SU-DHL-6 (cell line): ENCODE measurements at regions not wholly inside any gene's neighbourhood (a gene's known extent, or its start where the extent isn't known, plus 50 kb on each side); places are given as distances from the start of the nearest gene placed in this dataset.

Experiments
- H2AFZ ChIP-seq: fragments of 200-600 bp; sonication (generic); 2 replicates; pipeline ENCODE4 v1.6.1; 2014; ENCODE audit warnings: low read depth, mild to moderate bottlenecking, moderate library complexity, mixed read lengths, antibody characterized with exemption, low read length; ENCODE audit not compliant: severe bottlenecking
- H3F3A ChIP-seq: fragments of 200-600 bp; shearing (Covaris generic); 2 replicates; pipeline ENCODE4 v1.6.0; 2016; ENCODE audit warnings: antibody characterized with exemption, mild to moderate bottlenecking; ENCODE audit not compliant: insufficient read depth
- H3K27ac ChIP-seq: fragments of 200-600 bp; sonication (generic); 2 replicates; pipeline ENCODE4 v1.5.1; 2016; ENCODE audit warnings: low read depth, mild to moderate bottlenecking, low read length, moderate library complexity, mixed read lengths
- H3K27me3 ChIP-seq: fragments of 200-600 bp; sonication (generic), shearing (Covaris generic); 2 replicates; pipeline ENCODE4 v1.6.0; 2014; ENCODE audit warnings: mild to moderate bottlenecking, low read length
- H3K36me3 ChIP-seq: fragments of 200-600 bp; sonication (generic); 2 replicates; pipeline ENCODE4 v1.6.1; 2014; ENCODE audit warnings: mild to moderate bottlenecking, low read length, mixed read lengths
- H3K4me2 ChIP-seq: fragments of 300-600, 200-600 bp; shearing (Covaris generic), sonication (generic); 2 replicates; pipeline ENCODE4 v1.6.0; 2014; ENCODE audit warnings: low read length, low read depth, mild to moderate bottlenecking; ENCODE audit not compliant: poor library complexity, severe bottlenecking
- H3K4me3 ChIP-seq: fragments of 200-600 bp; sonication (generic); 2 replicates; pipeline ENCODE4 v1.5.1; 2014; ENCODE audit warnings: antibody characterized with exemption, low read length, mild to moderate bottlenecking, mixed read lengths; ENCODE audit not compliant: insufficient read depth, poor library complexity, severe bottlenecking
- H3K79me2 ChIP-seq: fragments of 200-600 bp; sonication (generic); 2 replicates; pipeline ENCODE4 v1.6.1; 2014; ENCODE audit warnings: mild to moderate bottlenecking, low read length, moderate library complexity; ENCODE audit not compliant: insufficient read depth
- H3K9ac ChIP-seq: fragments of 200-600 bp; sonication (generic); 2 replicates; pipeline ENCODE4 v1.7.0; 2014; ENCODE audit warnings: mild to moderate bottlenecking, low read length
- H3K9me2 ChIP-seq: fragments of 200-600 bp; sonication (generic); replicated peaks from 2 replicates; pipeline ENCODE4 v1.6.1; 2014; ENCODE audit warnings: low read length; ENCODE audit not compliant: insufficient read depth
- H3K9me3 ChIP-seq: fragments of 200-600 bp; sonication (generic); 2 replicates; pipeline ENCODE4 v1.6.1; 2014; ENCODE audit warnings: low read length, mixed read lengths; ENCODE audit not compliant: insufficient read depth
- H4K20me1 ChIP-seq: fragments of 200-600 bp; sonication (generic); 2 replicates; pipeline ENCODE4 v1.6.1; 2014; ENCODE audit warnings: low read depth, mild to moderate bottlenecking, antibody characterized with exemption, low read length, moderate library complexity, mixed read lengths
- CTCF ChIP-seq: fragments of 200-600 bp; sonication (generic); IDR thresholded peaks from one replicate; pipeline ENCODE4 v1.5.1; 2017; ENCODE audit warnings: antibody characterized with exemption, mild to moderate bottlenecking, low read length, moderate library complexity; ENCODE audit not compliant: insufficient read depth, poor library complexity, severe bottlenecking
- EZH2phosphoT487 ChIP-seq: fragments of 200-600 bp; sonication (generic), shearing (Covaris generic); conservative IDR thresholded peaks from 2 replicates; pipeline ENCODE4 v1.6.1; 2018; ENCODE audit warnings: mild to moderate bottlenecking, antibody characterized with exemption, low read length, moderate library complexity, mixed read lengths

- Histone ChIP-seq H3K36me3 (no peaks in the 10 kb centered on the region), H3K79me2 (no peaks in the 10 kb centered on the region), H3K4me3 (no peak overlapping the region), H3F3A (no peaks in the 10 kb centered on the region), H3K9ac (no peak overlapping the region), H2AFZ (no peak overlapping the region), H3K27me3 (no peaks in the 10 kb centered on the region), H3K27ac (no peak overlapping the region), H4K20me1 (no peaks in the 10 kb centered on the region), H3K4me2 (no peak overlapping the region), H3K9me2 (no peaks in the 10 kb centered on the region), H3K9me3 (no peaks in the 10 kb centered on the region)
- TF ChIP-seq EZH2phosphoT487 (no peak), CTCF (no peak)
Observed at GRCh38 chr1:58844176-58844575, 60.3 kb upstream of the JUN start.

- H3K4me2 ChIP-seq = no peak overlapping the region
- TF ChIP-seq EZH2phosphoT487 (no peak), CTCF (no peak)
- H3K9ac ChIP-seq = no peak overlapping the region
- H3K36me3 ChIP-seq = no peaks in the 10 kb centered on the region
- H4K20me1 ChIP-seq = no peaks in the 10 kb centered on the region
- H3K27me3 ChIP-seq = no peaks in the 10 kb centered on the region
- no peak overlapping the region for H2AFZ ChIP-seq
- no peak overlapping the region for H3K27ac ChIP-seq
- H3K79me2 ChIP-seq = no peaks in the 10 kb centered on the region
- H3F3A ChIP-seq = no peaks in the 10 kb centered on the region
- H3K4me3 ChIP-seq = no peak overlapping the region
- no peaks in the 10 kb centered on the region for H3K9me2 ChIP-seq
- no peaks in the 10 kb centered on the region for H3K9me3 ChIP-seq
Observed at GRCh38 chr1:58845942-58846341, 62.1 kb upstream of the JUN start.

- Histone ChIP-seq H3K79me2 (no peaks in the 10 kb centered on the region), H3K4me3 (no peak overlapping the region), H3K36me3 (no peaks in the 10 kb centered on the region), H3K27me3 (no peaks in the 10 kb centered on the region), H3K4me2 (no peak overlapping the region), H3K27ac (no peak overlapping the region), H3F3A (no peaks in the 10 kb centered on the region), H3K9me2 (no peaks in the 10 kb centered on the region), H2AFZ (no peak overlapping the region), H4K20me1 (no peaks in the 10 kb centered on the region), H3K9ac (no peak overlapping the region), H3K9me3 (no peaks in the 10 kb centered on the region)
- TF ChIP-seq CTCF = no peak
- no peak for TF ChIP-seq EZH2phosphoT487
Observed at GRCh38 chr1:58848818-58849411, 65.1 kb upstream of the JUN start.
